Occipital lobe (tissue), 1 donor: ENCODE measurements at regions not wholly inside any gene's neighbourhood (a gene's known extent, or its start where the extent isn't known, plus 50 kb on each side); places are given as distances from the start of the nearest gene placed in this dataset.

ENCODE experiments used
- DNase-seq: peaks from one replicate; lab custom pipeline; 2025; lab: John Stamatoyannopoulos, UW

- no peak for DNase-seq
Observed at GRCh38 chr6:21420926-21421325, 172.6 kb upstream of the SOX4 start.

- DNase-seq: no peak
Observed at GRCh38 chr6:21423106-21423854, 170.3 kb upstream of the SOX4 start.

GRCh38 chr6:21426841-21427490 lies 166.6 kb upstream of the SOX4 start:
- no peak for DNase-seq

- no peak for DNase-seq
Observed at GRCh38 chr6:21429291-21429690, 164.3 kb upstream of the SOX4 start.

- no peak for DNase-seq
Observed at GRCh38 chr6:21431526-21431925, 162.0 kb upstream of the SOX4 start.

- DNase-seq: no peak
Observed at GRCh38 chr6:21436625-21437024, 156.9 kb upstream of the SOX4 start.

- DNase-seq: no peak
Observed at GRCh38 chr6:21437581-21437980, 156.0 kb upstream of the SOX4 start.

GRCh38 chr6:21438237-21438985 lies 155.1 kb upstream of the SOX4 start:
- DNase-seq: no peak

- no peak for DNase-seq
Observed at GRCh38 chr6:21438986-21439352, 154.6 kb upstream of the SOX4 start.

- DNase-seq: no peak
Observed at GRCh38 chr6:21441386-21441785, 152.2 kb upstream of the SOX4 start.

- DNase-seq: no peak
Observed at GRCh38 chr6:21442874-21443273, 150.7 kb upstream of the SOX4 start.

- no peak for DNase-seq
Observed at GRCh38 chr6:21444711-21445260, 148.8 kb upstream of the SOX4 start.

GRCh38 chr6:21447987-21448386 lies 145.6 kb upstream of the SOX4 start:
- DNase-seq: no peak

GRCh38 chr6:21448485-21449109 lies 145.0 kb upstream of the SOX4 start:
- DNase-seq: no peak

- no peak for DNase-seq
Observed at GRCh38 chr6:21450149-21450548, 143.4 kb upstream of the SOX4 start.

- DNase-seq: no peak
Observed at GRCh38 chr6:21450628-21451027, 142.9 kb upstream of the SOX4 start.

GRCh38 chr6:21451546-21452013 lies 142.0 kb upstream of the SOX4 start:
- no peak for DNase-seq

- DNase-seq: no peak
Observed at GRCh38 chr6:21454262-21454661, 139.3 kb upstream of the SOX4 start.

- DNase-seq: no peak
Observed at GRCh38 chr6:21455071-21455470, 138.5 kb upstream of the SOX4 start.

- DNase-seq: no peak
Observed at GRCh38 chr6:21457647-21458046, 135.9 kb upstream of the SOX4 start.

- DNase-seq: no peak
Observed at GRCh38 chr6:21459641-21460040, 133.9 kb upstream of the SOX4 start.
